ENCODE measurements at regions not wholly inside any gene's neighbourhood (a gene's known extent, or its start where the extent isn't known, plus 50 kb on each side); places are given as distances from the start of the nearest gene placed in this dataset.

- WGBS (ENCODE audit: insufficient coverage): 84% methylated on average over 6 of the region's 6 CpGs
Observed at GRCh38 chr19:33928458-33928950, 131.8 kb downstream of the KCTD15 start.

GRCh38 chr19:33933931-33934330, 137.3 kb downstream of the KCTD15 start:
- no peak for ATAC-seq
- intact Hi-C loops (cut with micrococcal nuclease): no loop called here
- Histone ChIP-seq H3K9me3 (ENCODE audit: control insufficient read depth, insufficient read depth, low read length) (peaks cover 17% of the 10 kb centered on the region), H3K4me1 (ENCODE audit: control insufficient read depth, insufficient read depth, low read length) (no peaks in the 10 kb centered on the region), H3K27me3 (ENCODE audit: control insufficient read depth, insufficient read depth, low read length) (no peaks in the 10 kb centered on the region), H3K36me3 (ENCODE audit: control insufficient read depth, insufficient read depth, low read length) (no peaks in the 10 kb centered on the region), H3K27ac (ENCODE audit: low read length) (no peak overlapping the region), H3K4me3 (ENCODE audit: low read length) (no peak overlapping the region)
- no peak overlapping the region for H3K4me3 Mint-ChIP-seq
- 69% methylated on average over 2 of the region's 2 CpGs for WGBS (ENCODE audit: insufficient coverage)
- no peaks in the 10 kb centered on the region for H3K36me3 Mint-ChIP-seq
- no peaks in the 10 kb centered on the region for H3K4me1 Mint-ChIP-seq
- H3K27ac Mint-ChIP-seq: no peak overlapping the region
- peaks cover 0 to 3% of the 10 kb centered on the region in 2 donors for H3K9me3 Mint-ChIP-seq
- no peak for TF ChIP-seq CTCF (IDR thresholded peaks at IDR 0.05)
- H3K27me3 Mint-ChIP-seq (ENCODE audit: low read depth in 2 of 2): peaks cover 6 to 8% of the 10 kb centered on the region in 2 donors
- no peak for DNase-seq

More at GRCh38 chr19:33928458-33928950, 131.8 kb downstream of the KCTD15 start:
- TF ChIP-seq CTCF (IDR thresholded peaks at IDR 0.05): no peak
- no peak overlapping the region for H3K4me3 Mint-ChIP-seq
- intact Hi-C loops (cut with micrococcal nuclease): no loop called here
- H3K4me1 ChIP-seq (ENCODE audit: control insufficient read depth, insufficient read depth, low read length): no peaks in the 10 kb centered on the region
- no peak overlapping the region for H3K4me3 ChIP-seq (ENCODE audit: low read length)
- no peak overlapping the region for H3K27ac Mint-ChIP-seq
- DNase-seq: no peak
- no peak overlapping the region for H3K27ac ChIP-seq (ENCODE audit: low read length)
- no peaks in the 10 kb centered on the region for H3K9me3 Mint-ChIP-seq
- no peaks in the 10 kb centered on the region for H3K4me1 Mint-ChIP-seq
- ATAC-seq: no peak
- H3K9me3 ChIP-seq (ENCODE audit: control insufficient read depth, insufficient read depth, low read length): peaks cover 4% of the 10 kb centered on the region
- no peaks in the 10 kb centered on the region for H3K27me3 ChIP-seq (ENCODE audit: control insufficient read depth, insufficient read depth, low read length)
- peaks cover 13 to 15% of the 10 kb centered on the region in 2 donors for H3K27me3 Mint-ChIP-seq (ENCODE audit: low read depth in 2 of 2)
- H3K36me3 Mint-ChIP-seq: no peaks in the 10 kb centered on the region
- no peaks in the 10 kb centered on the region for H3K36me3 ChIP-seq (ENCODE audit: control insufficient read depth, insufficient read depth, low read length)

- Mint-ChIP-seq H3K4me3 (no peak overlapping the region), H3K4me1 (no peaks in the 10 kb centered on the region), H3K27me3 (ENCODE audit: low read depth in 2 of 2) (peaks cover 5 to 6% of the 10 kb centered on the region in 2 donors), H3K9me3 (peaks cover 0 to 3% of the 10 kb centered on the region in 2 donors), H3K36me3 (no peaks in the 10 kb centered on the region), H3K27ac (no peak overlapping the region)
- 69% methylated on average over 15 of the region's 15 CpGs for whole genome bisulfite sequencing (ENCODE audit: insufficient coverage)
- intact Hi-C loops (cut with micrococcal nuclease): no loop called here
- peaks cover 10% of the 10 kb centered on the region for H3K9me3 ChIP-seq (ENCODE audit: control insufficient read depth, insufficient read depth, low read length)
- ATAC-seq: no peak
- no peaks in the 10 kb centered on the region for H3K36me3 ChIP-seq (ENCODE audit: control insufficient read depth, insufficient read depth, low read length)
- no peak overlapping the region for H3K4me3 ChIP-seq (ENCODE audit: low read length)
- DNase-seq: no peak
- no peaks in the 10 kb centered on the region for H3K27me3 ChIP-seq (ENCODE audit: control insufficient read depth, insufficient read depth, low read length)
- H3K27ac ChIP-seq (ENCODE audit: low read length): no peak overlapping the region
- no peak for TF ChIP-seq CTCF (IDR thresholded peaks at IDR 0.05)
- H3K4me1 ChIP-seq (ENCODE audit: control insufficient read depth, insufficient read depth, low read length): no peaks in the 10 kb centered on the region
Observed at GRCh38 chr19:33938821-33939220, 142.2 kb downstream of the KCTD15 start.

- Mint-ChIP-seq H3K27ac (no peak overlapping the region), H3K36me3 (no peaks in the 10 kb centered on the region), H3K4me3 (no peak overlapping the region), H3K27me3 (ENCODE audit: low read depth in 2 of 2) (peaks cover 0 to 3% of the 10 kb centered on the region in 2 donors), H3K4me1 (no peaks in the 10 kb centered on the region), H3K9me3 (no peaks in the 10 kb centered on the region)
- no peaks in the 10 kb centered on the region for H3K27me3 ChIP-seq (ENCODE audit: control insufficient read depth, insufficient read depth, low read length)
- no peaks in the 10 kb centered on the region for H3K4me1 ChIP-seq (ENCODE audit: control insufficient read depth, insufficient read depth, low read length)
- ATAC-seq (no peak), DNase-seq (no peak)
- WGBS (ENCODE audit: insufficient coverage): 83% methylated on average over 5 of the region's 5 CpGs
- H3K27ac ChIP-seq (ENCODE audit: low read length): no peak overlapping the region
- intact Hi-C loops (cut with micrococcal nuclease): no loop called here
- TF ChIP-seq CTCF (IDR thresholded peaks at IDR 0.05): no peak
- no peak overlapping the region for H3K4me3 ChIP-seq (ENCODE audit: low read length)
- no peaks in the 10 kb centered on the region for H3K9me3 ChIP-seq (ENCODE audit: control insufficient read depth, insufficient read depth, low read length)
- no peaks in the 10 kb centered on the region for H3K36me3 ChIP-seq (ENCODE audit: control insufficient read depth, insufficient read depth, low read length)
Observed at GRCh38 chr19:33941133-33941532, 144.5 kb downstream of the KCTD15 start.
